ENCODE measurements at regions not wholly inside any gene's neighbourhood (a gene's known extent, or its start where the extent isn't known, plus 50 kb on each side); places are given as distances from the start of the nearest gene placed in this dataset.

GRCh38 chr3:153078826-153079225 is 83.2 kb upstream of the RAP2B start:
- no peak for TF ChIP-seq SPI1 (IDR thresholded peaks at IDR 0.05; ENCODE audit: borderline replicate concordance, low read depth)
- TF ChIP-seq POLR2AphosphoS5 (IDR thresholded peaks at IDR 0.05; ENCODE audit: low read depth), result no peak
- no peak for TF ChIP-seq GABPA (IDR thresholded peaks at IDR 0.05; ENCODE audit: low read depth)
- no peak for TF ChIP-seq CTCF (IDR thresholded peaks at IDR 0.05; ENCODE audit: insufficient read depth, low read length)
- TF ChIP-seq REST (IDR thresholded peaks at IDR 0.05; ENCODE audit: insufficient replicate concordance, low read depth), result no peak
- no peak for DNase-seq (ENCODE audit: low read depth in 1 of 2, low spot score in 1 of 2)
- no peaks in the 10 kb centered on the region for H3K27me3 ChIP-seq (ENCODE audit: insufficient read depth, poor library complexity, severe bottlenecking)
- no peak overlapping the region for H3K4me3 ChIP-seq (replicated peaks; ENCODE audit: insufficient read depth, low read length)
- H3K27ac ChIP-seq (replicated peaks), result no peak overlapping the region

GRCh38 chr3:153079386-153079785 is 82.6 kb upstream of the RAP2B start:
- DNase-seq (ENCODE audit: low read depth in 1 of 2, low spot score in 1 of 2), result no peak
- H3K4me3 ChIP-seq (replicated peaks; ENCODE audit: insufficient read depth, low read length), result no peak overlapping the region

GRCh38 chr3:153080778-153081240 is 81.2 kb upstream of the RAP2B start:
- H3K27me3 ChIP-seq (ENCODE audit: insufficient read depth, poor library complexity, severe bottlenecking), result no peaks in the 10 kb centered on the region
- no peak overlapping the region for H3K27ac ChIP-seq (replicated peaks)
- no peak overlapping the region for H3K4me3 ChIP-seq (replicated peaks; ENCODE audit: insufficient read depth, low read length)
- no peak for TF ChIP-seq GABPA (IDR thresholded peaks at IDR 0.05; ENCODE audit: low read depth)
- no peak for TF ChIP-seq REST (IDR thresholded peaks at IDR 0.05; ENCODE audit: insufficient replicate concordance, low read depth)
- TF ChIP-seq CTCF (IDR thresholded peaks at IDR 0.05; ENCODE audit: insufficient read depth, low read length), result no peak
- TF ChIP-seq POLR2AphosphoS5 (IDR thresholded peaks at IDR 0.05; ENCODE audit: low read depth), result no peak
- TF ChIP-seq SPI1 (IDR thresholded peaks at IDR 0.05; ENCODE audit: borderline replicate concordance, low read depth), result no peak
- DNase-seq (ENCODE audit: low read depth in 1 of 2, low spot score in 1 of 2), result no peak

More at GRCh38 chr3:153079386-153079785, 82.6 kb upstream of the RAP2B start:
- Histone ChIP-seq H3K27me3 (ENCODE audit: insufficient read depth, poor library complexity, severe bottlenecking) (no peaks in the 10 kb centered on the region), H3K27ac (replicated peaks) (no peak overlapping the region)
- TF ChIP-seq POLR2AphosphoS5 (IDR thresholded peaks at IDR 0.05; ENCODE audit: low read depth) (no peak), GABPA (IDR thresholded peaks at IDR 0.05; ENCODE audit: low read depth) (no peak), REST (IDR thresholded peaks at IDR 0.05; ENCODE audit: insufficient replicate concordance, low read depth) (no peak), CTCF (IDR thresholded peaks at IDR 0.05; ENCODE audit: insufficient read depth, low read length) (no peak), SPI1 (IDR thresholded peaks at IDR 0.05; ENCODE audit: borderline replicate concordance, low read depth) (no peak)
